Esophagus (tissue), 2 donors: ENCODE measurements at regions not wholly inside any gene's neighbourhood (a gene's known extent, or its start where the extent isn't known, plus 50 kb on each side); places are given as distances from the start of the nearest gene placed in this dataset.
"Not testable (repeated sequence)": the region's sequence is repeated elsewhere in the genome, so short reads cannot be mapped to it uniquely, and the experiment has no call there.

Experiments
- H3K27ac ChIP-seq, 2 donors: one replicate each; pipeline ENCODE4 v1.5.1; 2013; ENCODE audit warnings: low read depth in 2 of 2, mild to moderate bottlenecking in 2 of 2, inconsistent platforms in 1 of 2, low read length in 1 of 2, moderate library complexity in 1 of 2
- H3K27me3 ChIP-seq, 2 donors: one replicate each; pipeline ENCODE4 v1.6.1; 2013; ENCODE audit warnings: low read length in 2 of 2, control low read depth in 1 of 2, mild to moderate bottlenecking in 1 of 2; ENCODE audit not compliant: insufficient read depth in 2 of 2, control insufficient read depth in 1 of 2
- H3K36me3 ChIP-seq, 2 donors: one replicate each; pipeline ENCODE4 v1.6.1; 2013; ENCODE audit warnings: low read length in 1 of 2; ENCODE audit not compliant: control insufficient read depth in 2 of 2, insufficient read depth in 2 of 2
- H3K4me1 ChIP-seq, 2 donors: one replicate each; pipeline ENCODE4 v1.6.1; 2013; ENCODE audit warnings: low read length in 1 of 2; ENCODE audit not compliant: control insufficient read depth in 2 of 2, insufficient read depth in 2 of 2
- H3K4me3 ChIP-seq, 2 donors: one replicate each; pipeline ENCODE4 v1.5.1; 2013; ENCODE audit warnings: low read length in 2 of 2, mild to moderate bottlenecking in 2 of 2, low read depth in 1 of 2, moderate library complexity in 1 of 2
- H3K9me3 ChIP-seq, 2 donors: one replicate each; pipeline ENCODE4 v1.6.1; 2013; ENCODE audit warnings: mild to moderate bottlenecking in 2 of 2, low read depth in 1 of 2, low read length in 1 of 2, moderate library complexity in 1 of 2; ENCODE audit not compliant: control insufficient read depth in 2 of 2, insufficient read depth in 1 of 2
- WGBS, 2 donors: extraction: QIAGEN DNeasy Blood & Tissue Kit; methylation state at CpG; one replicate each; pipeline ENCODE4 v1.1.7; 2013; 5-methylcytosine and 5-hydroxymethylcytosine counted together
- donor health status: healthy with polysubstance abuse.
- donor health status: Bipolar disorder and iron deficiency.

DNA sequence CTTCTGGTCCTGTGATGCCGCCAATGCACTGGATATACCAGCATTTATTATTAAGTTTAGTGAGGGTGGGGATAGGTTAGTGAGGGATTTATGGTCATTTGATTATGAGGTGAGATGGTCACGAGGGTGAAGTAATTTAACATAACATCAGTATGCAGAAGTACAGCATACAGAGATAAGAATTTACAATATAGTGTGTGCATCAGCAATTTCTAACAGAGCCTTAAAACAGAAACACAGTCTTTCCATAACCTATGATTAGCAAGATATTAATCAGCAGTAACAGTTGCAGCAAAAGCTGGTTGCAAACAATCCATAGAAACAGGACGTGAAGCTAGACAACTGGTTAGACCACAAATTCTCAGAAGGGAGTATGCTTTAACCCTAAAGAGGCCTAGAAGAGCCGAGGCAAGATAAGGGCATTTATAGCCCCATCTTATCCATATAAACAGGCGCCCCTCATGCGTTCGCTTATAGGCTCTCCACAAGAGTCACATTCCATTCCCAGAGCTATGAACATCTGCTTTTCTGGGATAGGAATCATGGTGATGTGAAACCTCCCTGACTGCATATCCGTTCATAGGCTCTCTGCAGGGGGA is 139.8 kb downstream of the OR13A1 start:
- WGBS, 2 donors, result 60 to 64% methylated on average over 8 of the region's 8 CpGs
- not testable (repeated sequence) for H3K9me3 ChIP-seq, H3K4me3 ChIP-seq, H3K36me3 ChIP-seq, H3K27me3 ChIP-seq, H3K4me1 ChIP-seq, H3K27ac ChIP-seq

DNA sequence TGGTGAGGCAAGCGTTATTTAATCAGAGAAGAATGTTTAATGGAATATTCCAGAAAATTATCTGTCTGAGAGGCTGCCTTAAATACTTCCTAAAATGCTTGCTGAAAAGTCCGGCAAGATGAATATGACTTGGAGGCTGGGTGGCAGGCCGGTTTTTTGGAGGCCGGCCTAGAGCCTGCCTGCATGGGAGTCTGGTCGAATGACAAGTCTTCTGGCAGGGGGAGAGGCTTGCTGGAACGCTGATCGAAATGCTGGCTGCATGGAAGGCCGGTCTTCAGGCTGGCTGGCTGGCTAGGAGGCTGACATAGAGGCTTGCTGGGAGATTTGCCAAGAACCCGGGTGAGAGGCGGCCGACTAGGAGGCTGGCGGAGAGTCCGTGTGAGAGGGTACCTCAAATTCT is 135.7 kb downstream of the OR13A1 start:
- Histone ChIP-seq H3K9me3 (no peaks in the 10 kb centered on the region), H3K27ac (no peak overlapping the region), H3K4me3 (no peak overlapping the region), H3K4me1 (peaks cover 0 to 3% of the 10 kb centered on the region in 2 donors), H3K36me3 (no peaks in the 10 kb centered on the region), H3K27me3 (no peaks in the 10 kb centered on the region)
- WGBS, 2 donors, result 69 to 76% methylated on average over 13 of the region's 13 CpGs

DNA sequence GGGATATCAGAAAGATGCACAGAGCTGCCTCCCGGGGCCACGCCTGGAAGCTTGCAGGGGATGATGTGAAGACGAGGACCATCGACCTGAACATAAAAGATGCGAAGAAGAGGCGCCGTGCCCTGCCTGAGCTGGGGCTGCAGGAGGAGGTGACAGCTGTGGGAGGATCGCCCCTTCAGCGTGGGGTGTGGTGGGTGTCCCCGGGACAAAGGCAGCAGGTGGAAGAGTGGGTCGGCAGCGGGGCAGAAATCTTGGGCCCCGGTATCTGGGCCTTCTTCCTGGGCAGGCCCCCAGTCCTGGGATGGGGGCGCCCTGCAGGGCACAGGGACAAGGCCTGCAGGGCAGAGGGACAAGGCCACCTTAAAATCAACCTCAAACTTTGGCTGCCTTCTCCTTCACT is 134.9 kb downstream of the OR13A1 start:
- peaks cover 0 to 3% of the 10 kb centered on the region in 2 donors for H3K4me1 ChIP-seq
- WGBS, 2 donors, result 95% methylated on average over 13 to 14 of the region's 14 CpGs
- no peaks in the 10 kb centered on the region for H3K27me3 ChIP-seq
- no peak overlapping the region for H3K4me3 ChIP-seq
- no peaks in the 10 kb centered on the region for H3K36me3 ChIP-seq
- H3K9me3 ChIP-seq, result no peaks in the 10 kb centered on the region
- no peak overlapping the region for H3K27ac ChIP-seq

DNA sequence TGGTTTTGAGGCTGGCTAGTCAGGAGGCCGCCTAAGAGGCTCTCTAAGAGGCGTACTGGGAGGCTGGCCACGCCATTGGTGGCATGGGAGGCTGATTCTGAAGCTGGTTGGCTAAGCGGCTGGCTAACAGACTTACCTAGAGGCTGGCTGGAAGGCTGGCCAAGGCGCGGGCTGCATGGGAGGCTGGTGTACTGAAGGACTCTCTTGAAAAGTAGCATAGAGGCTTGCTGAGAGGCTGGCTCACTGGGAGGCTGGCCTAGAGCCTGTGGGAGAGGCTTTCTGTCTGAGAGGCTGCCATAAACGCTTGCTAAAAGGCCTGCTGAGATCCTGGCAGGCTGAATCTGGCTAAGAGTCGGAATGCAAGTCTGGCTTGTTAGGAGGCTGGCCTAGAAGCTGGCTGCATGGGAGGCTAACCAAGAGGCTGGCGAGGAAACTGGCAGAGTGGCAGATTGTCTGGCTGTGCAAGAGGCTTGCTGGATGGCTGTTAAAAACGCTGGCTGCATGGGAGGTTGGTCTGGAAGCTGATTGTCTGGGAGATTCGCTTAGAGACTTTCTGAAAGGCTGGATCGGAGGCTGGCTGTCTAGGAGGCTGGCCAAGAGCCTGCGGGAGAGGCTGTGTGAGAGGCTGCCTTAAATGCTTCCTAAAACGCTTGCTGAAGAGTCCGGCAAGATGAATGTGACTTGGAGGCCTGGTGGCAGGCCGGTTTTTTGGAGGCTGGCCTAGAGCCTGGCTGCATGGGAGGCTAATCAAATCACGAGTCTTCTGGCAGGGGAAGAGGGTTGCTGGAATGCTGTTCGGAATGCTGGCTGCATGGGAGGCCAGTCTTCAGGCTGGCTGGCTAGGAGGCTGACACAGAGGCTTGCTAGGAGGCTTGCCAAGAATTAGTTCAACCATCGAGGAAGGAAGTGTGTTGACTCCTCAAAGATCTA is 134.2 kb downstream of the OR13A1 start:
- H3K27ac ChIP-seq, result no peak overlapping the region
- no peaks in the 10 kb centered on the region for H3K27me3 ChIP-seq
- no peak overlapping the region for H3K4me3 ChIP-seq
- peaks cover 0 to 3% of the 10 kb centered on the region in 2 donors for H3K4me1 ChIP-seq
- 73 to 76% methylated on average over 19 of the region's 19 CpGs for WGBS, 2 donors
- H3K9me3 ChIP-seq, result no peaks in the 10 kb centered on the region
- H3K36me3 ChIP-seq, result no peaks in the 10 kb centered on the region

DNA sequence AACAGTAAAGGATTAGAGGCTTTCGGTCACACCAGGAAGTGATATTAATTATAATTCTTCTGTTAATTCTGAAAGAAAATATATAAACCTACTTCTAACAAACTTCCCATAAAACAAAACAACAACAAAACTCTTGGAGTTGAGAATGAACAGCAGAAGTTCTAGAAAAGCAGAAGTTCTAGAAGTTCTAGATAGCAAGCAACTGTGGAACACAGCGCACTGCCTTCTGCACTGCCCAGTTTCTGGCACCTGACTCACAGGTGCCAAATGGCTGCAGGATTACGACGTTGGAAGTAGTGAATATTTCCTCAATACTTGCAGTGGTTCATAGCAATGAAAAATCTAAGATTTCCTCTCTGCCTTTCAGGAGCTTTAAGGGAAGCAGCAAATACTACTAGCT is 132.2 kb downstream of the OR13A1 start:
- WGBS, 2 donors, result 78 to 85% methylated on average over 4 of the region's 4 CpGs

DNA sequence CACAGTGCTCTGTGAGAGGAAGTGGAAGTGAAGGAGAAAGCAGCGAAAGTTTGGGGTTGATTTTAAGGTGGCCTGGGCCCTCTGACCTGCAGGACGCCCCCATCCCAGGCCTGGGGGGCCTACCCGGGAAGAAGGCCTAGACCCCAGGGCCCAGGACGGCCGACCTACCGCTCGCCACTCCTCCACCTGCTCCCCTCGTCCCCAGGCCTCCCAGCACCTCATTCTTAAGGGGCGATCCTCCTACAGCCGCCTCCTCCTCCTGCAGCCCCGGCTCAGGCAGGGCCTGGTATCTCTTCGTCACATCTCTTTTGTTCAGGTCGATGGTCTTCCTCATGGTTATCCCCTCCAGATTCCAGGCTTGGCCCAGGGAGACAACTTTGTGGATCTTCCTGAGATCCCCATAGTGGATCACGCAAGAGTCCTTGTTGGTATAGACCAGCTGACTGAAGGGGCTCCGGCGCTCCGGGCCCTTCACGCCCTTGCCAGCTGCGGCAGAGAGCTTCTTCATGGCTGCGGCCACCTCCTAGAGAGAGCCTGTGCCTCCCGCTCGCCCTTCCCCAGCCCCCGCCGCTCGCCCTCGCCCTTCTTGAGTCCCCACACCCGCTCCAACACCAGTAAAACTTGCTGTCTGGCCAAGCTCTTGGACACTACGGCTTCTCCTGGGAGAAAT is 117.5 kb downstream of the OR13A1 start:
- Histone ChIP-seq H3K4me3 (no peak overlapping the region), H3K4me1 (peaks cover 0 to 5% of the 10 kb centered on the region in 2 donors), H3K36me3 (no peaks in the 10 kb centered on the region), H3K27me3 (peaks cover 0 to 2% of the 10 kb centered on the region in 2 donors), H3K9me3 (peaks cover 0 to 5% of the 10 kb centered on the region in 2 donors), H3K27ac (no peak overlapping the region)
- WGBS, 2 donors, result 86 to 91% methylated on average over 28 of the region's 28 CpGs

More for the DNA sequence above, 132.2 kb downstream of the OR13A1 start:
- Histone ChIP-seq H3K27ac (no peak overlapping the region), H3K27me3 (no peaks in the 10 kb centered on the region), H3K4me1 (peaks cover 0 to 3% of the 10 kb centered on the region in 2 donors), H3K4me3 (no peak overlapping the region), H3K36me3 (no peaks in the 10 kb centered on the region), H3K9me3 (no peaks in the 10 kb centered on the region)

DNA sequence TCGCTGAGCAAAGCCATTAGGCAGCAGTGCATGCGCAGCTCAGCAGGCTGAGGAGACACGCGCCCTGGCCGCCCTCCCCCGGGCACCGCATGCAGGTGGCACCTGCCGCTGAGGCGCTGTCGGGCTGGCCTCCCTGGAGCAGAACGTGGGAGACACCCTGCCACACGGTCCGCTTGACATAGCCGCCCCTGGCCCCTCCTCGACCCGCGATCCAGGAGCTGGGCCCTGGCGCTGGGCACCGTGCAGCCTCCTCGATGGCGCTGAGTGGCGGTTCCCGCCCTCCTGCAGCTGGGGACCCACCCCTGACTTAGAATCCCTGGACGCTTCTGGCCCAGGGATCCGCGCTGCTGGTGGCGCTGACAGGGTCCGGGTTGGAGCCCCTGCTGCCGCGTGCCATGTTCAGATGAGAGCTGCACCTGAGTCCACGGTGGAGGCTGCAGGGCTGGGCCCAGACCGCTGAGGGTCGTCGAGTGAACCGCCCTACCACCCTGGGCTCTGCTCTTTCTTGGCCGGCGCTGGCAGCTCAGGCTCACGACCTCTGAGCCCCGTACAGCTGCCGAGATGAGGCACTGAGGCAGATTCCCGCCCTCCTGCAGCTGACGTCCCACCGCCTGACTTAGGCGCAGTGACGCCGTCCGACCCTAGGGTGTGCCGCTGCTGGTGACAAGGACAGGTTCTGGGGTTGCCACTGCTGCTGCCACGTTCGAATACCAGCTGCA is 116.8 kb downstream of the OR13A1 start:
- Histone ChIP-seq H3K27me3 (peaks cover 0 to 2% of the 10 kb centered on the region in 2 donors), H3K36me3 (no peaks in the 10 kb centered on the region), H3K9me3 (peaks cover 0 to 5% of the 10 kb centered on the region in 2 donors), H3K4me1 (peaks cover 0 to 5% of the 10 kb centered on the region in 2 donors), H3K4me3 (no peak overlapping the region), H3K27ac (no peak overlapping the region)
- 57 to 59% methylated on average over 50 of the region's 50 CpGs for WGBS, 2 donors

DNA sequence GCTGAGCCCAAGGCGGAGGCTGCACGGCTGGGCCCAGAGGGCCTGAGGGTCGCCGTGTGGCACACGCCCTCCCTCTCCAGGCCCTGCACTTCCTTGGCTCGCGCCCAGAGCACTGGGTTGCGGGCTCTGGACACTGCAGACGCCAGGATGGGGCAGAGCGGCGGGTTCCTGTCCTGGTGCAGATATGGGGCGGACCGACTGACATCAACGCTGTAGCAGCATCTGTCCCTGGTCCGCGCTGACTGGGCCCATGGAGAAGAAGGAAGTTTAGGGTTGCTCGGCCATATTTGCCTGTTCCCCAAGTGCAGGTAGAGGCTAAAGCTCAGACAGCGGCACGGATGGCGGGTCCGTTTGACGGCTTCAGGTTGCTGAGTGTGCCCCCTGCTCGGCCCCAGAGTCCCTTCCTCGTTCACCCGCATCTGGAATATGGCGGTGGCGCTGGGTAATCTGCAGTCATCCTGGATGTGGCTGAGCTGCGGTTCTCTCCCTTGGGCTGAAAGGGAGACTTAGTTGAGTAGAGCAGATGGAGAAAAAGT is 116.1 kb downstream of the OR13A1 start:
- Histone ChIP-seq H3K36me3 (no peaks in the 10 kb centered on the region), H3K4me3 (no peak overlapping the region), H3K4me1 (peaks cover 0 to 5% of the 10 kb centered on the region in 2 donors), H3K27me3 (peaks cover 0 to 2% of the 10 kb centered on the region in 2 donors), H3K27ac (no peak overlapping the region), H3K9me3 (peaks cover 0 to 5% of the 10 kb centered on the region in 2 donors)
- 57 to 63% methylated on average over 26 to 28 of the region's 28 CpGs for WGBS, 2 donors

DNA sequence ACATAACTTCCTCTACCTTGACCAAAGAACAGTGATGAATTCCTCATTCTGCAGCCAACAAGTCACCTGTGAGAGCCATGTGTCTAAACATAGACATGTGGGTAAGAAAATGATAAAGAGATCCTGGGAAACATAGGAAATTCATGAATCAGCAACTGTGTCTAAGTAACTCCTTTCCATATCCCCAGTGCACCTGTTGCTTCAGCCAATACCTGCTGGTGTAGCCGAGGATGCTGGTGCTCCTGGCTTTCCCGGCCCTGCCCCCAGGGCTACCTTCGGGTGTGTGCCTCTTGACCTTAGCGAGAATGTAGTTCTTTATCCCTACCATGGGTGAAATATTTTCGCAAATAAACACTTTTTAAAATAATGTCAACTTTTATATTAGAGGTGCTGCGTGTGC is 114.1 kb downstream of the OR13A1 start:
- 62 to 71% methylated on average over 6 of the region's 6 CpGs for WGBS, 2 donors
- Histone ChIP-seq H3K9me3 (peaks cover 0 to 5% of the 10 kb centered on the region in 2 donors), H3K4me3 (no peak overlapping the region), H3K27me3 (peaks cover 0 to 2% of the 10 kb centered on the region in 2 donors), H3K4me1 (peaks cover 0 to 5% of the 10 kb centered on the region in 2 donors), H3K36me3 (no peaks in the 10 kb centered on the region), H3K27ac (no peak overlapping the region)
